HepG2 (cell line): ENCODE measurements at regions not wholly inside any gene's neighbourhood (a gene's known extent, or its start where the extent isn't known, plus 50 kb on each side); places are given as distances from the start of the nearest gene placed in this dataset.

Experiments used
- AGO1 ChIP-seq: fragments of 200-400 bp; formaldehyde crosslinking; IDR thresholded peaks from 2 replicates; pipeline ENCODE4 v1.6.1; 2017; ENCODE audit warnings: mild to moderate bottlenecking, low read depth, low read length, moderate library complexity; ENCODE audit not compliant: poor library complexity, severe bottlenecking
- BHLHE40 ChIP-seq: IDR thresholded peaks from 2 replicates; pipeline ENCODE4 v1.6.1; 2011; ENCODE audit warnings: low read length, improper control_type of control experiment
- EZH2 ChIP-seq: conservative IDR thresholded peaks from 2 replicates; pipeline ENCODE4 v1.6.1; 2012; ENCODE audit warnings: mild to moderate bottlenecking, low read depth, low read length, moderate library complexity
- MYNN ChIP-seq: sonication (generic); formaldehyde crosslinking; IDR thresholded peaks from 2 replicates; pipeline ENCODE4 v1.4.0; 2020; ENCODE audit warnings: mild to moderate bottlenecking, low read depth, missing genetic modification reagents
- NFIB ChIP-seq: sonication (generic); formaldehyde crosslinking; IDR thresholded peaks from 2 replicates; pipeline ENCODE4 v1.9.0; 2021; ENCODE audit warnings: missing genetic modification reagents, mild to moderate bottlenecking, borderline replicate concordance
- ZNF143 ChIP-seq: sonication (generic); formaldehyde crosslinking; IDR thresholded peaks from 2 replicates; pipeline ENCODE4 v1.4.0; 2020; ENCODE audit warnings: missing genetic modification reagents
- ZNF205 ChIP-seq: IDR thresholded peaks from 2 replicates; pipeline ENCODE4 v1.6.1; 2018; ENCODE audit warnings: missing biosample characterization, missing genetic modification reagents
- ZNF274 ChIP-seq: sonication (generic); formaldehyde crosslinking; IDR thresholded peaks from 2 replicates; pipeline ENCODE4 v1.5.1; 2020; ENCODE audit warnings: mild to moderate bottlenecking, missing genetic modification reagents
- TF ChIP-seq, protein P1 (sequence below): sonication (generic); formaldehyde crosslinking; IDR thresholded peaks from 2 replicates; pipeline ENCODE4 v1.5.1; 2020; ENCODE audit warnings: mild to moderate bottlenecking, missing genetic modification reagents, moderate library complexity

DNA sequence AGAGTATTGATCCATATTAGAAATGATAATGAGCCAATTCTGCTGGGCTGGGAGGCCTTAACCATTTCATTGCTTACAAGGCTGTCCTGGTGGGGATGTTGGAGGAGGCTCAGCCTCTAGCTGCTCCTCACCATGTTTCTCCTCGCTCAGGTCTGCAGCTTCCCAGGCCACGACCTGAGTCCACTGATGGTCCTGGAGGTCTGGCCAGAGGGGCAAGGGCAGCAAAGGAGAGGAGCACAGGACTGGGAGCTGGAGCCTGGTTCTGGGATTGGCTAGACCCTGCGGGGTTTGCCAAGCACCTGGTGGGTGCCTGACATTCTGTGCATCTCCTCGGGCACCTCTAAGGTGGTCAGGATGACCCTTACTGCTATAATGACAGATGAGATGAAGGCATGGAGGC is 92.6 kb downstream of the KIF26A start:
- TF ChIP-seq AGO1 (no peak), MYNN (CRISPR knock-in tag) (no peak), ZNF274 (CRISPR knock-in tag) (no peak), ZNF205 (CRISPR knock-in tag) (no peak), NFIB (CRISPR knock-in tag) (no peak), BHLHE40 (no peak), ZNF143 (CRISPR knock-in tag) (no peak), EZH2 (no peak)
- TF ChIP-seq, protein P1, sequence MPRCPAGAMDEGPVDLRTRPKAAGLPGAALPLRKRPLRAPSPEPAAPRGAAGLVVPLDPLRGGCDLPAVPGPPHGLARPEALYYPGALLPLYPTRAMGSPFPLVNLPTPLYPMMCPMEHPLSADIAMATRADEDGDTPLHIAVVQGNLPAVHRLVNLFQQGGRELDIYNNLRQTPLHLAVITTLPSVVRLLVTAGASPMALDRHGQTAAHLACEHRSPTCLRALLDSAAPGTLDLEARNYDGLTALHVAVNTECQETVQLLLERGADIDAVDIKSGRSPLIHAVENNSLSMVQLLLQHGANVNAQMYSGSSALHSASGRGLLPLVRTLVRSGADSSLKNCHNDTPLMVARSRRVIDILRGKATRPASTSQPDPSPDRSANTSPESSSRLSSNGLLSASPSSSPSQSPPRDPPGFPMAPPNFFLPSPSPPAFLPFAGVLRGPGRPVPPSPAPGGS (CRISPR knock-in tag), result no peak
